IMR-90 (cell line): ENCODE measurements at regions not wholly inside any gene's neighbourhood (a gene's known extent, or its start where the extent isn't known, plus 50 kb on each side); places are given as distances from the start of the nearest gene placed in this dataset.

Source experiments
- ATAC-seq: fragments of 200-7000 bp; cut with Tn5 transposase; 2 replicates; pipeline ENCODE4 v1.9.1; 2020; ENCODE audit warnings: low read depth, mild to moderate bottlenecking, moderate library complexity
- BruUV-seq: library from RNA; stranded (reverse); fragments of 400-500 nt; replicated peaks from 2 replicates; lab custom pipeline; 2021; lab: Mats Ljungman, UMichigan
- CTCF ChIA-PET: fragments of 300-600 bp; formaldehyde crosslinking; extraction: SDS; loops from one replicate; lab custom pipeline; 2021; ENCODE audit warnings: antibody characterized with exemption; lab: Yijun Ruan, JAX
- POLR2A ChIA-PET: fragments of 300-600 bp; sonication (Branson Sonifier 250); formaldehyde crosslinking; loops from one replicate; lab custom pipeline; 2022; ENCODE audit warnings: antibody characterized with exemption; ENCODE audit not compliant: unreplicated experiment; lab: Charles Lee
- DNase-seq: peaks from one replicate; pipeline ENCODE4 v3.0.0; 2013
- H2AFZ ChIP-seq: replicated peaks from 2 replicates; pipeline ENCODE3; 2013; ENCODE audit warnings: low read length, mild to moderate bottlenecking; ENCODE audit not compliant: poor library complexity
- H2AK5ac ChIP-seq: 2 replicates; pipeline ENCODE4 v1.6.1; 2013; ENCODE audit warnings: low read depth, low read length, inconsistent platforms
- H2AK9ac ChIP-seq: replicated peaks from 2 replicates; pipeline ENCODE3; 2013; ENCODE audit warnings: mild to moderate bottlenecking, low read depth, low read length, moderate library complexity; ENCODE audit not compliant: poor library complexity
- H2BK120ac ChIP-seq: 2 replicates; pipeline ENCODE4 v1.6.1; 2013; ENCODE audit warnings: low read depth, low read length, inconsistent platforms
- H2BK15ac ChIP-seq: 3 replicates; pipeline ENCODE4 v1.6.1; 2013; ENCODE audit warnings: low read depth, low read length, inconsistent platforms
- H2BK20ac ChIP-seq: 2 replicates; pipeline ENCODE4 v1.6.1; 2013; ENCODE audit warnings: low read depth, mild to moderate bottlenecking, inconsistent platforms, low read length, moderate library complexity
- H2BK5ac ChIP-seq: 2 replicates; pipeline ENCODE4 v1.6.1; 2013; ENCODE audit warnings: mild to moderate bottlenecking, low read depth, low read length, inconsistent platforms; ENCODE audit not compliant: poor library complexity, severe bottlenecking
- H3K14ac ChIP-seq: replicated peaks from 2 replicates; pipeline ENCODE4 v1.6.1; 2013; ENCODE audit warnings: low read depth, low read length, inconsistent platforms
- H3K18ac ChIP-seq: 2 replicates; pipeline ENCODE4 v1.6.1; 2013; ENCODE audit warnings: low read depth, low read length, control low read depth
- H3K23ac ChIP-seq: 2 replicates; pipeline ENCODE4 v1.6.1; 2013; ENCODE audit warnings: low read depth, low read length, inconsistent platforms
- H3K27ac ChIP-seq: 2 replicates; pipeline ENCODE4 v1.5.1; 2013; ENCODE audit warnings: mild to moderate bottlenecking, control low read depth, low read length; ENCODE audit not compliant: insufficient read depth
- H3K27me3 ChIP-seq: 2 replicates; pipeline ENCODE4 v1.6.1; 2013; ENCODE audit warnings: low read length; ENCODE audit not compliant: control insufficient read depth, insufficient read depth
- H3K36me3 ChIP-seq: 2 replicates; pipeline ENCODE4 v1.6.1; 2013; ENCODE audit warnings: low read length, mixed read lengths; ENCODE audit not compliant: control insufficient read depth, insufficient read depth
- H3K4ac ChIP-seq: 2 replicates; pipeline ENCODE4 v1.6.1; 2013; ENCODE audit warnings: low read depth, low read length, inconsistent platforms
- H3K4me1 ChIP-seq: 2 replicates; pipeline ENCODE4 v1.6.1; 2013; ENCODE audit warnings: low read length, mixed read lengths; ENCODE audit not compliant: control insufficient read depth, insufficient read depth
- H3K4me2 ChIP-seq: 2 replicates; pipeline ENCODE4 v1.6.1; 2013; ENCODE audit warnings: low read depth, mild to moderate bottlenecking, control low read depth, low read length, moderate library complexity
- H3K4me3 ChIP-seq: 2 replicates; pipeline ENCODE4 v1.5.1; 2013; ENCODE audit warnings: low read depth, mild to moderate bottlenecking, control low read depth, low read length, moderate library complexity; ENCODE audit not compliant: insufficient read depth
- H3K56ac ChIP-seq: 2 replicates; pipeline ENCODE4 v1.6.1; 2013; ENCODE audit warnings: low read length, inconsistent platforms; ENCODE audit not compliant: insufficient read depth; ENCODE audit errors: extremely low read depth
- H3K79me1 ChIP-seq, 2 experiments: 2 replicates each; pipeline ENCODE4 v1.6.1; 2013; ENCODE audit warnings: low read length in 2 of 2, inconsistent platforms in 1 of 2, low read depth in 1 of 2
- H3K9ac ChIP-seq: 2 replicates; pipeline ENCODE4 v1.6.1; 2013; ENCODE audit warnings: low read depth, low read length, control low read depth
- H3K9me1 ChIP-seq: 2 replicates; pipeline ENCODE4 v1.6.1; 2013; ENCODE audit warnings: low read length, inconsistent platforms; ENCODE audit not compliant: insufficient read depth
- H3K9me3 ChIP-seq: 2 replicates; pipeline ENCODE4 v1.6.1; 2013; ENCODE audit warnings: low read length; ENCODE audit not compliant: control insufficient read depth, insufficient read depth
- H4K20me1 ChIP-seq: 2 replicates; pipeline ENCODE4 v1.6.1; 2013; ENCODE audit warnings: low read length, inconsistent platforms; ENCODE audit not compliant: insufficient read depth
- H4K5ac ChIP-seq: 2 replicates; pipeline ENCODE4 v1.6.1; 2013; ENCODE audit warnings: mild to moderate bottlenecking, low read depth, low read length, control low read depth
- H4K8ac ChIP-seq, 2 experiments: 2 replicates each; pipeline ENCODE4 v1.6.1; 2013; ENCODE audit warnings: low read depth in 2 of 2, low read length in 2 of 2, control low read depth in 1 of 2, inconsistent platforms in 1 of 2
- H4K91ac ChIP-seq: 2 replicates; pipeline ENCODE4 v1.6.1; 2013; ENCODE audit warnings: low read depth, low read length, inconsistent platforms; ENCODE audit not compliant: insufficient read depth
- BHLHE40 ChIP-seq: fragments of 150-350 bp; IDR thresholded peaks from 2 replicates; pipeline ENCODE4 v1.6.1; 2016; ENCODE audit warnings: mild to moderate bottlenecking, low read depth, low read length
- CEBPB ChIP-seq: IDR thresholded peaks from 2 replicates; pipeline ENCODE4 v1.6.1; 2012; ENCODE audit warnings: low read depth, low read length, improper control_type of control experiment
- CHD1 ChIP-seq: IDR thresholded peaks from 2 replicates; pipeline ENCODE4 v1.6.1; 2012; ENCODE audit warnings: low read depth, low read length, improper control_type of control experiment
- FOS ChIP-seq: fragments of 150-350 bp; IDR thresholded peaks from 2 replicates; pipeline ENCODE4 v1.6.1; 2016; ENCODE audit warnings: low read depth, low read length
- MAFK ChIP-seq: IDR thresholded peaks from 2 replicates; pipeline ENCODE4 v1.6.1; 2012; ENCODE audit warnings: low read depth, low read length, improper control_type of control experiment
- MAZ ChIP-seq: IDR thresholded peaks from 2 replicates; pipeline ENCODE4 v1.6.1; 2012; ENCODE audit warnings: low read depth, mild to moderate bottlenecking, low read length, improper control_type of control experiment, moderate library complexity, borderline replicate concordance
- MXI1 ChIP-seq: IDR thresholded peaks from 2 replicates; pipeline ENCODE4 v1.6.1; 2012; ENCODE audit warnings: low read depth, mild to moderate bottlenecking, low read length, moderate library complexity, borderline replicate concordance
- NFE2L2 ChIP-seq: fragments of 150-350 bp; IDR thresholded peaks from 2 replicates; pipeline ENCODE4 v1.6.1; 2016; ENCODE audit warnings: low read depth, mild to moderate bottlenecking, low read length
- POLR2A ChIP-seq: IDR thresholded peaks from 2 replicates; pipeline ENCODE4 v1.6.1; 2012; ENCODE audit warnings: mild to moderate bottlenecking, low read depth, low read length
- RAD21 ChIP-seq: IDR thresholded peaks from 2 replicates; pipeline ENCODE4 v1.6.1; 2012; ENCODE audit warnings: low read length, improper control_type of control experiment
- RCOR1 ChIP-seq: IDR thresholded peaks from 2 replicates; pipeline ENCODE4 v1.6.1; 2012; ENCODE audit warnings: mild to moderate bottlenecking, low read length, improper control_type of control experiment; ENCODE audit not compliant: insufficient replicate concordance
- RFX5 ChIP-seq: IDR thresholded peaks from 2 replicates; pipeline ENCODE4 v1.8.0; 2012; ENCODE audit warnings: low read depth, mild to moderate bottlenecking, low read length, moderate library complexity
- SMC3 ChIP-seq: fragments of 150-350 bp; IDR thresholded peaks from 2 replicates; pipeline ENCODE4 v1.6.1; 2016; ENCODE audit warnings: low read depth, mild to moderate bottlenecking, antibody characterized with exemption, low read length, moderate library complexity
- WGBS, 2 experiments: methylation state at CpG; one replicate each; pipeline versions ENCODE4 v1.1.5 to v1.1.7; 2013; ENCODE audit warnings: missing lambda C conversion rate in 2 of 2; ENCODE audit not compliant: insufficient read length in 1 of 2; ENCODE audit errors: extremely low coverage in 2 of 2; 5-methylcytosine and 5-hydroxymethylcytosine counted together
- dilution Hi-C: fragments of 300-500 bp; cut with HindIII; formaldehyde crosslinking; loops from one replicate; pipeline ENCODE4 v1.14.3; 2018; ENCODE audit warnings: low sequenced_read_pairs; ENCODE audit not compliant: unreplicated experiment
- in situ Hi-C: fragments of 300-500 bp; cut with MboI; formaldehyde crosslinking; loops from 3 replicates; pipeline ENCODE4 v1.14.3; 2019; ENCODE audit warnings: low sequenced_read_pairs, inconsistent platforms, mixed read lengths
- intact Hi-C: fragments of 100-400 bp; cut with micrococcal nuclease; formaldehyde crosslinking; loops from 2 replicates; pipeline ENCODE4 v1.10.0; 2022
- TF ChIP-seq, protein P1 (sequence below): fragments of 150-350 bp; IDR thresholded peaks from 2 replicates; pipeline ENCODE4 v1.6.1; 2016; ENCODE audit warnings: low read depth, mild to moderate bottlenecking, low read length, moderate library complexity, borderline replicate concordance
- TF ChIP-seq, protein P2 (sequence below): conservative IDR thresholded peaks from 2 replicates; pipeline ENCODE4 v1.5.1; 2012; ENCODE audit warnings: mild to moderate bottlenecking, low read depth, low read length, improper control_type of control experiment
- TF ChIP-seq, protein P3 (sequence below): fragments of 150-350 bp; IDR thresholded peaks from 2 replicates; pipeline ENCODE4 v1.6.1; 2017; ENCODE audit warnings: mild to moderate bottlenecking, antibody characterized with exemption, low read length, low read depth

DNA sequence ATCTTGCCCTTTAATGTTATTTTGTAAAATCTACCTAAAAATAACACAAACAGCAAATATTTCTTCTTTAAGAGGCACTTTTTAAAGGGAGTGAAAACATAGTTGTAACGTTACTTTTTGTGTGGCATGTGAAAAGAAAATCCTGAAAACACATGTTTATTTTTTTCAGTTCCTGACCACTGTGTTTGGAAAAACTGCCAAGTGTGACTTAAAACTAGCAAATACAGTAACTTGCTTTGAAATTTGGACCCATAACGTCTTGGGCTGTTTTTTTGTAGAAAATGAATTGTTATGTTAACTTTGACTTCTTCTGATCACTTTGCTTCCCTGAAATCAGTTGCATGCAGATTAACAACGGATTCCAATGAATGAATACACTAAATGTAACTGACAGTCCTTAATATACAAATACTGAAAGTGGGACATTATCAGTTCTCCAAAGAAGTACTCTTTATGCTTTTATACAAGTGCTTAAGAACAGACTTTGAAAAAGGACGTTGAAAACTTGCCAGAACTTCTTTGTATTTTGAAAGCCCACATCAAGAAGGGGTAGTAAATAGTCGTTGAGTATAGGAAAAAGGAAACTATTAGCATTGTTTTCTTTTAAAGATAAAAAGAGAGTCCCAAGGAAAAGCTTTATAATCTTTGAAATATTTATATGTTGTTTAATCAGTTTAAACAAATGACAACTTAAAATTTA, 96.1 kb upstream of the ZEB2 start:
- no peak overlapping the region for H2AFZ ChIP-seq
- DNase-seq: no peak
- dilution Hi-C loops: no loop called here

More for the DNA sequence above, 96.1 kb upstream of the ZEB2 start:
- ChIA-PET POLR2A (no interaction called here), CTCF (no interaction called here)
- no peak overlapping the region for H3K4ac ChIP-seq
- no peak for ATAC-seq
- TF ChIP-seq MAFK: no peak
- TF ChIP-seq MAZ: no peak
- TF ChIP-seq MXI1: no peak
- no peak for TF ChIP-seq NFE2L2
- no peak for TF ChIP-seq POLR2A
- no peak for TF ChIP-seq RFX5
- no peak for TF ChIP-seq RAD21
- no peak for TF ChIP-seq FOS
- TF ChIP-seq, protein P1, sequence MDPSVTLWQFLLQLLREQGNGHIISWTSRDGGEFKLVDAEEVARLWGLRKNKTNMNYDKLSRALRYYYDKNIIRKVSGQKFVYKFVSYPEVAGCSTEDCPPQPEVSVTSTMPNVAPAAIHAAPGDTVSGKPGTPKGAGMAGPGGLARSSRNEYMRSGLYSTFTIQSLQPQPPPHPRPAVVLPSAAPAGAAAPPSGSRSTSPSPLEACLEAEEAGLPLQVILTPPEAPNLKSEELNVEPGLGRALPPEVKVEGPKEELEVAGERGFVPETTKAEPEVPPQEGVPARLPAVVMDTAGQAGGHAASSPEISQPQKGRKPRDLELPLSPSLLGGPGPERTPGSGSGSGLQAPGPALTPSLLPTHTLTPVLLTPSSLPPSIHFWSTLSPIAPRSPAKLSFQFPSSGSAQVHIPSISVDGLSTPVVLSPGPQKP: no peak
- TF ChIP-seq, protein P2, sequence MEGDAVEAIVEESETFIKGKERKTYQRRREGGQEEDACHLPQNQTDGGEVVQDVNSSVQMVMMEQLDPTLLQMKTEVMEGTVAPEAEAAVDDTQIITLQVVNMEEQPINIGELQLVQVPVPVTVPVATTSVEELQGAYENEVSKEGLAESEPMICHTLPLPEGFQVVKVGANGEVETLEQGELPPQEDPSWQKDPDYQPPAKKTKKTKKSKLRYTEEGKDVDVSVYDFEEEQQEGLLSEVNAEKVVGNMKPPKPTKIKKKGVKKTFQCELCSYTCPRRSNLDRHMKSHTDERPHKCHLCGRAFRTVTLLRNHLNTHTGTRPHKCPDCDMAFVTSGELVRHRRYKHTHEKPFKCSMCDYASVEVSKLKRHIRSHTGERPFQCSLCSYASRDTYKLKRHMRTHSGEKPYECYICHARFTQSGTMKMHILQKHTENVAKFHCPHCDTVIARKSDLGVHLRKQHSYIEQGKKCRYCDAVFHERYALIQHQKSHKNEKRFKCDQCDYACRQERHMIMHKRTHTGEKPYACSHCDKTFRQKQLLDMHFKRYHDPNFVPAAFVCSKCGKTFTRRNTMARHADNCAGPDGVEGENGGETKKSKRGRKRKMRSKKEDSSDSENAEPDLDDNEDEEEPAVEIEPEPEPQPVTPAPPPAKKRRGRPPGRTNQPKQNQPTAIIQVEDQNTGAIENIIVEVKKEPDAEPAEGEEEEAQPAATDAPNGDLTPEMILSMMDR: no peak
- TF ChIP-seq SMC3: no peak
- no peak for TF ChIP-seq RCOR1
- no peak for TF ChIP-seq CHD1
- TF ChIP-seq, protein P3, sequence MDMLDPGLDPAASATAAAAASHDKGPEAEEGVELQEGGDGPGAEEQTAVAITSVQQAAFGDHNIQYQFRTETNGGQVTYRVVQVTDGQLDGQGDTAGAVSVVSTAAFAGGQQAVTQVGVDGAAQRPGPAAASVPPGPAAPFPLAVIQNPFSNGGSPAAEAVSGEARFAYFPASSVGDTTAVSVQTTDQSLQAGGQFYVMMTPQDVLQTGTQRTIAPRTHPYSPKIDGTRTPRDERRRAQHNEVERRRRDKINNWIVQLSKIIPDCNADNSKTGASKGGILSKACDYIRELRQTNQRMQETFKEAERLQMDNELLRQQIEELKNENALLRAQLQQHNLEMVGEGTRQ: no peak
- TF ChIP-seq BHLHE40: no peak
- TF ChIP-seq CEBPB: no peak
- no peak overlapping the region for H2BK20ac ChIP-seq
- H3K9ac ChIP-seq: no peak overlapping the region
- H2BK120ac ChIP-seq: no peak overlapping the region
- in situ Hi-C loops: no loop called here
- no peak overlapping the region for H3K4me3 ChIP-seq
- H2BK5ac ChIP-seq: no peak overlapping the region
- no peaks in the 10 kb centered on the region for H3K9me1 ChIP-seq
- H2AK9ac ChIP-seq: no peak overlapping the region
- WGBS, 2 experiments: no CpG with 5 or more reads among the region's 5 CpGs
- intact Hi-C loops: no loop called here
- no peaks in the 10 kb centered on the region for H3K4me1 ChIP-seq
- H2BK15ac ChIP-seq: no peak overlapping the region
- no peak overlapping the region for H4K91ac ChIP-seq
- no peaks in the 10 kb centered on the region for H3K79me1 ChIP-seq
- no peak overlapping the region for H3K14ac ChIP-seq
- no TSS peak for BruUV-seq
- no peak overlapping the region for H2AK5ac ChIP-seq
- H3K23ac ChIP-seq: no peak overlapping the region
- H3K27ac ChIP-seq: no peak overlapping the region
- no peaks in the 10 kb centered on the region for H4K20me1 ChIP-seq
- no peak overlapping the region for H3K56ac ChIP-seq
- H4K8ac ChIP-seq: no peak overlapping the region
- no peaks in the 10 kb centered on the region for H3K9me3 ChIP-seq
- no peak overlapping the region for H4K5ac ChIP-seq
- no peaks in the 10 kb centered on the region for H3K36me3 ChIP-seq
- H3K18ac ChIP-seq: no peak overlapping the region
- no peak overlapping the region for H3K4me2 ChIP-seq
- H3K27me3 ChIP-seq: no peaks in the 10 kb centered on the region
